ENCODE measurements at regions not wholly inside any gene's neighbourhood (a gene's known extent, or its start where the extent isn't known, plus 50 kb on each side); places are given as distances from the start of the nearest gene placed in this dataset.

GRCh38 chr4:13184199-13184598, 299.9 kb downstream of the RAB28 start:
- TF ChIP-seq CTCF (IDR thresholded peaks at IDR 0.05) (no peak), ZFX (IDR thresholded peaks at IDR 0.05; ENCODE audit: borderline replicate concordance) (no peak)
